Type B pancreatic cell (in vitro differentiated cells): ENCODE measurements at regions not wholly inside any gene's neighbourhood (a gene's known extent, or its start where the extent isn't known, plus 50 kb on each side); places are given as distances from the start of the nearest gene placed in this dataset.

Source experiments
- DNase-seq: peaks from one replicate; pipeline ENCODE4 v3.0.0; 2021; ENCODE audit warnings: mixed read lengths; ENCODE audit not compliant: unreplicated experiment; ENCODE audit errors: extremely low spot score
- H3K27ac Mint-ChIP-seq: 2 replicates; pipeline ENCODE4 v1.8.0; 2021; ENCODE audit warnings: mild to moderate bottlenecking, mixed read lengths
- H3K27me3 Mint-ChIP-seq: 2 replicates; pipeline ENCODE4 v1.8.0; 2021; ENCODE audit warnings: mixed read lengths
- H3K36me3 Mint-ChIP-seq: 2 replicates; pipeline ENCODE4 v1.8.0; 2021; ENCODE audit warnings: mixed read lengths
- H3K4me1 Mint-ChIP-seq: one replicate; pipeline ENCODE4 v1.8.0; 2021; ENCODE audit warnings: mixed read lengths; ENCODE audit not compliant: unreplicated experiment
- H3K4me3 Mint-ChIP-seq: 2 replicates; pipeline ENCODE4 v1.8.0; 2021; ENCODE audit warnings: mild to moderate bottlenecking, mixed read lengths
- H3K9me3 Mint-ChIP-seq: 2 replicates; pipeline ENCODE4 v1.8.0; 2021; ENCODE audit warnings: mixed read lengths
- TF ChIP-seq, protein P1 (sequence below): fragments of 200-600 bp; sonication (generic); conservative IDR thresholded peaks from 2 replicates; pipeline ENCODE4 v1.5.0; 2021; ENCODE audit warnings: antibody characterized with exemption, mild to moderate bottlenecking

DNA sequence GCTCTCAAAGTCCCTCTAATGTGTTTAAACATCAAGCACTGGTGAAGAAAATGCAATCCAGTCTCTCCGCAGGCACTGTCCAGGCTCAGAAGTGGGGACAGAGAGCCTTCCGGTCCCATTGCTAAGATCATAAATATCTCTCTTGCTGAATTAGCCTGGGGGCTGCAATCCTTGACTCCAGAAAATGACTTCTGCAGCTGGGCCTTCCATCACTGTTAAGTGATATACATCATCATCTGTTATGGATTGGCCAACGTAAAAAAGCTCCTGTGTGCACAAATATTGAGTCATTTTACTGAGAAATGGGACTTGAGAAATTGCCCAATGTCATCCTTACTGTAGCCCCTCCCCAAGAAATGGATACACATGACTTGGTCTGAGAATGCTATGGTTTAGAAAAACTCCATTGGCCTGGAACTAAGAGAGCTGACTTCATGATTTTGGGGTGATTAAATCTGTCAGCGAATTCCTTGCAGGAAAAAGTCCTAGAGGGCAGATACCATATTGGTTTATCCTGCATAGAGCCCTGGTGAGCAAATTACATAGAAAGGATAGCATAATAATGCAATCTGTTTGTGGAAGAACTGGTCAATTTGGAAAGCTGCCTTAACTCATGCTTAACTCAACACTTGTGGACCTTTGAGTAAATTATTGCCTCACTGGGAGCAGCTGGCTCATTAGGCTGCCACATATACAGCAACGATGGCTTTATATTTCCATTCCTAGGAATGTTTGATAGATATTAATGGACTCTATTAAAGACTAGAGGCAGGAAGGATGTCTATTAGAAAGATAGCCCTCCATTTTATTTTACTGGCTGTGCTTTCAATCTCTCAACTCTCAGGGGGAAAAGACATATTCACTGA, 346.1 kb downstream of the GBA3 start:
- Mint-ChIP-seq H3K27me3 (no peaks in the 10 kb centered on the region), H3K36me3 (no peaks in the 10 kb centered on the region), H3K27ac (no peak overlapping the region), H3K9me3 (no peaks in the 10 kb centered on the region), H3K4me3 (no peak overlapping the region), H3K4me1 (no peaks in the 10 kb centered on the region)
- TF ChIP-seq, protein P1, sequence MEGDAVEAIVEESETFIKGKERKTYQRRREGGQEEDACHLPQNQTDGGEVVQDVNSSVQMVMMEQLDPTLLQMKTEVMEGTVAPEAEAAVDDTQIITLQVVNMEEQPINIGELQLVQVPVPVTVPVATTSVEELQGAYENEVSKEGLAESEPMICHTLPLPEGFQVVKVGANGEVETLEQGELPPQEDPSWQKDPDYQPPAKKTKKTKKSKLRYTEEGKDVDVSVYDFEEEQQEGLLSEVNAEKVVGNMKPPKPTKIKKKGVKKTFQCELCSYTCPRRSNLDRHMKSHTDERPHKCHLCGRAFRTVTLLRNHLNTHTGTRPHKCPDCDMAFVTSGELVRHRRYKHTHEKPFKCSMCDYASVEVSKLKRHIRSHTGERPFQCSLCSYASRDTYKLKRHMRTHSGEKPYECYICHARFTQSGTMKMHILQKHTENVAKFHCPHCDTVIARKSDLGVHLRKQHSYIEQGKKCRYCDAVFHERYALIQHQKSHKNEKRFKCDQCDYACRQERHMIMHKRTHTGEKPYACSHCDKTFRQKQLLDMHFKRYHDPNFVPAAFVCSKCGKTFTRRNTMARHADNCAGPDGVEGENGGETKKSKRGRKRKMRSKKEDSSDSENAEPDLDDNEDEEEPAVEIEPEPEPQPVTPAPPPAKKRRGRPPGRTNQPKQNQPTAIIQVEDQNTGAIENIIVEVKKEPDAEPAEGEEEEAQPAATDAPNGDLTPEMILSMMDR, result no peak
- DNase-seq, result no peak

DNA sequence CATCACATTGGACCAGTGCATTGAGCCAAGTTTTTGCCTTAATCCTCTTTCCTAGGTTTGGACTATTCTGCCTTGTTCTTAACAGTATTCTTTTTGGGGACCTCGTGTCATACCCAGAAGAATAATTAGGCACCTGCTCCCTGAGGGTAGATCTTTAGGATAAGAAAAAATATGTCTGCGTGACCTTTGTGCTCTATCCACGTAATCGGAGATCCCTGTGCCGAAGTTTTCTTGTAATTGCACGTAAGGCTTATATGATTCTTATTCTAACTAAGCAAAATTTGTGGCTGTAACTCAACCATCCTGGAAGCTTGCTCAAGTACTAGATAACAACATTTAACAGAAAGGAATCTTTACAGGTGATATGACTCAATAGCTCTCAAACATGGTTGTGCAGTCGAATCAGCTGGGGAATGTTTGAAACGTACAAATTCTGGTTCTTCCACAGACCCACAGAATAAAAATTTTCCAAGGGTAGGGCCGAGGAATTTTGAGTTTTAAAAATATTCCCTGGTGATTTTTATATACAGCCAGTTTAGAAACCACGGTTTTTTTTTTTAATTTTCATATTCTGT, 344.3 kb downstream of the GBA3 start:
- no peak overlapping the region for H3K4me3 Mint-ChIP-seq
- no peak overlapping the region for H3K27ac Mint-ChIP-seq
- DNase-seq, result no peak
- TF ChIP-seq, protein P1, result no peak
- no peaks in the 10 kb centered on the region for H3K27me3 Mint-ChIP-seq
- no peaks in the 10 kb centered on the region for H3K9me3 Mint-ChIP-seq
- H3K36me3 Mint-ChIP-seq, result no peaks in the 10 kb centered on the region
- no peaks in the 10 kb centered on the region for H3K4me1 Mint-ChIP-seq

DNA sequence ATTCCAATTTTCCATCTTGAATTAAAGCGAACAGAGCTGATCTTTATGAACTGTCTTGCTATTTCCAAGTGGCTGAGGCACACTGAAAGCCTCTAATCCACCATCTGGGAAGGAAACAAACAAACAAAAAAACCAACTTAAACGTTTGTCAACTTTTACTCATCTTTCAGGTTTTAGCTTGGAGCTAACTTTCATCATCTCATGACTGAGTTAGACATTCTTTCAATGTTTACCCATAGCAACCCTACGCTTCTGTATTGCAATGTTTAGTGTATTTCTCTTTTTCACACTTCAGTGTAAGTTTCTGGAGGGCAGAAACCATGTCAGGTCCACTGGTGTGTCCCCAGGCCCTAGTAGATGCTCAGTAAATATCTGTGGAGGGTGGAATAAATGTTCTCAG, 343.8 kb downstream of the GBA3 start:
- no peaks in the 10 kb centered on the region for H3K36me3 Mint-ChIP-seq
- no peak for DNase-seq
- TF ChIP-seq, protein P1, result no peak
- no peak overlapping the region for H3K27ac Mint-ChIP-seq
- H3K4me3 Mint-ChIP-seq, result no peak overlapping the region
- no peaks in the 10 kb centered on the region for H3K27me3 Mint-ChIP-seq
- H3K4me1 Mint-ChIP-seq, result no peaks in the 10 kb centered on the region
- H3K9me3 Mint-ChIP-seq, result no peaks in the 10 kb centered on the region

DNA sequence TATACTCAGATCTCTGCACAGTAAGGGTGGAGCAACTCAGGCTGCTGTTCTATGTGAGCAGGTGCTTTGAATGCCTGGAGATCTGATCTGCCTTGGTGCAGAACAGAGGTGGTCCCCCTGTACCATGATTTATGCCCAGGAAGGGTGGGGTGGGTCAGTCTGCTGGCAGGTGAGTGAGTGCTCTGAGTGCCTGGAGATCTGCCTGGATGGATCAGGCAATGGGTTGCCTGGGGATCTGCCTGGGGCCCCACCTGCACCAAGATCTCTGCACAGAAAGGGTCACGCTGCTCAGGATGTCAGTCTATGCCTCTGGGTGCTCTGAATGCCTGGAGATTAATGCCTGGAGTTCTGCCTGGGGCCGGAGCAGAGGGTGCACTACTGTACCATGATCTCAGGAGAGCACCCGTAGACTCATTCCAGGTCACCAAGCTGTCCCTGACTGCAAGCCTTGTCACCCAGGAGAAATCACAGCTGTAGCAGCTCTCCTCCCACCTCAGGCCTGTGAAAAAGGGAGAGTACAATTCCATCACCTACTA, 342.9 kb downstream of the GBA3 start:
- H3K27ac Mint-ChIP-seq, result no peak overlapping the region
- TF ChIP-seq, protein P1, result no peak
- H3K27me3 Mint-ChIP-seq, result no peaks in the 10 kb centered on the region
- no peaks in the 10 kb centered on the region for H3K4me1 Mint-ChIP-seq
- no peaks in the 10 kb centered on the region for H3K9me3 Mint-ChIP-seq
- H3K36me3 Mint-ChIP-seq, result no peaks in the 10 kb centered on the region
- DNase-seq, result no peak
- no peak overlapping the region for H3K4me3 Mint-ChIP-seq

DNA sequence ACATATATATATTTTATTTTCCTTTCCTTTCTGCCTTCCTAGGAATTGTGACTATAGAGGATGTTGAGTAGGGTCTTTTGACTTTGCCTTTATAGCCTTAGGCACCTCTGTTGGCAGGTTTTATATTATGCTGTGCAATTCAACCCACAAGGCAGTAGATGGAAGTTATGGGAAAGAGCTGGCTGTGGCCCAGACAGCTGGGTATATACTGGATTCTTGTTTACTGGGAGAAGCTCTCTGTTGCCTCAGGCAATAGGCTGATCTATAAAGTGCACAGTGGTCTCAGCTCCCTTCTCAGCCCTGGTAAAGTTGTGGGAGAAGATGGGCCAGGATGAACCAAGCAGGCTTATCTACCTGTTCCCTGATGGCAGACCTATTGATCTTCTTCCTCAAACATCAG, 342.0 kb downstream of the GBA3 start:
- H3K4me3 Mint-ChIP-seq, result no peak overlapping the region
- H3K4me1 Mint-ChIP-seq, result no peaks in the 10 kb centered on the region
- no peak for DNase-seq
- no peaks in the 10 kb centered on the region for H3K9me3 Mint-ChIP-seq
- no peaks in the 10 kb centered on the region for H3K27me3 Mint-ChIP-seq
- no peaks in the 10 kb centered on the region for H3K36me3 Mint-ChIP-seq
- H3K27ac Mint-ChIP-seq, result no peak overlapping the region
- TF ChIP-seq, protein P1, result no peak
